ENCODE measurements at regions not wholly inside any gene's neighbourhood (a gene's known extent, or its start where the extent isn't known, plus 50 kb on each side); places are given as distances from the start of the nearest gene placed in this dataset.
"Not testable (repeated sequence)": the region's sequence is repeated elsewhere in the genome, so short reads cannot be mapped to it uniquely, and the experiment has no call there.

GRCh38 chr2:33909945-33910695 lies 311.0 kb upstream of the FAM98A start:
- peaks cover 1 to 25% (median 8%) of the 10 kb centered on the region in 7 donors for H3K9me3 Mint-ChIP-seq
- Histone ChIP-seq H3K4me3 (ENCODE audit: low read depth, low read length) (no peak overlapping the region), H3K4me1 (ENCODE audit: control insufficient read depth, insufficient read depth, low read length, poor library complexity, severe bottlenecking) (no peaks in the 10 kb centered on the region), H3K9me3 (ENCODE audit: control insufficient read depth in 2 of 2, low read length in 2 of 2) (peaks cover 3% of the 10 kb centered on the region in 2 experiments), H3K36me3 (ENCODE audit: control insufficient read depth, insufficient read depth, low read length) (no peaks in the 10 kb centered on the region), H3K27me3 (ENCODE audit: control insufficient read depth, insufficient read depth, low read length) (no peaks in the 10 kb centered on the region), H3K27ac (ENCODE audit: insufficient read depth, low read length, poor library complexity, severe bottlenecking) (no peak overlapping the region)
- H3K27ac Mint-ChIP-seq = no peak overlapping the region
- no peak overlapping the region for H3K4me3 Mint-ChIP-seq
- no peaks in the 10 kb centered on the region for H3K27me3 Mint-ChIP-seq
- no peak for ATAC-seq (ENCODE audit: low read depth in 2 of 2)
- H3K36me3 Mint-ChIP-seq = no peaks in the 10 kb centered on the region
- no peak for DNase-seq
- H3K4me1 Mint-ChIP-seq = no peaks in the 10 kb centered on the region

DNA sequence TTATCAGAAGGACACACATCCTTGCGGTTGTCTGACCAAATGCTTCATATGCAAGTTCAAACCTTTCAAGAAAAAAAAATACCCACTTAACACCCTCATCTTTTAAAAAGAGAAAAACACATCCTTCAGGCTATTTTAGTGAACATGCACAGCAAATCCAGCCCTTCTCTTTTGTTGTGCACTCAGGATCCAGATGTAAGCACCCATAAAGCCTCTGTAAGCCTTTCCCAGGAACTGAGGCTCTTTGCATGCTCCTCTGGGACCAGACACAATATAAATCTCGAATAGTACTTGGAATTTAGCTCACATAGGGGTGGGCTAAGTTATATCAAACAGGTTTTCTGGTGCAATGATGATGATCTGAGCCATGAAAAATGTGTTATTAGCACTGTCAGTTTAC lies 308.8 kb upstream of the FAM98A start:
- DNase-seq (no peak), ATAC-seq (ENCODE audit: low read depth in 2 of 2) (no peak)
- H3K4me1 Mint-ChIP-seq = no peaks in the 10 kb centered on the region
- H3K4me3 Mint-ChIP-seq = no peak overlapping the region
- Histone ChIP-seq H3K9me3 (ENCODE audit: control insufficient read depth in 2 of 2, low read length in 2 of 2) (peaks cover 0 to 3% of the 10 kb centered on the region in 2 experiments), H3K36me3 (ENCODE audit: control insufficient read depth, insufficient read depth, low read length) (no peaks in the 10 kb centered on the region), H3K4me3 (ENCODE audit: low read depth, low read length) (no peak overlapping the region), H3K27me3 (ENCODE audit: control insufficient read depth, insufficient read depth, low read length) (no peaks in the 10 kb centered on the region), H3K27ac (ENCODE audit: insufficient read depth, low read length, poor library complexity, severe bottlenecking) (no peak overlapping the region), H3K4me1 (ENCODE audit: control insufficient read depth, insufficient read depth, low read length, poor library complexity, severe bottlenecking) (no peaks in the 10 kb centered on the region)
- peaks cover 0 to 13% (median 5%) of the 10 kb centered on the region in 7 donors for H3K9me3 Mint-ChIP-seq
- H3K27ac Mint-ChIP-seq = no peak overlapping the region
- no peaks in the 10 kb centered on the region for H3K36me3 Mint-ChIP-seq
- H3K27me3 Mint-ChIP-seq = peaks cover 2% of the 10 kb centered on the region

GRCh38 chr2:33906129-33906528 lies 307.0 kb upstream of the FAM98A start:
- not testable (repeated sequence) for H3K4me3 ChIP-seq (ENCODE audit: low read depth, low read length); H3K4me1 Mint-ChIP-seq; H3K27ac ChIP-seq (ENCODE audit: insufficient read depth, low read length, poor library complexity, severe bottlenecking); H3K4me1 ChIP-seq (ENCODE audit: control insufficient read depth, insufficient read depth, low read length, poor library complexity, severe bottlenecking); H3K4me3 Mint-ChIP-seq; ATAC-seq (ENCODE audit: low read depth in 2 of 2); H3K36me3 ChIP-seq (ENCODE audit: control insufficient read depth, insufficient read depth, low read length); H3K9me3 ChIP-seq (ENCODE audit: control insufficient read depth in 2 of 2, low read length in 2 of 2); H3K27me3 ChIP-seq (ENCODE audit: control insufficient read depth, insufficient read depth, low read length); DNase-seq; H3K36me3 Mint-ChIP-seq; H3K27ac Mint-ChIP-seq; H3K27me3 Mint-ChIP-seq
- peaks cover 0 to 13% (median 6%) of the 10 kb centered on the region in 7 donors for H3K9me3 Mint-ChIP-seq

- Histone ChIP-seq H3K27me3 (ENCODE audit: control insufficient read depth, insufficient read depth, low read length) (no peaks in the 10 kb centered on the region), H3K27ac (ENCODE audit: insufficient read depth, low read length, poor library complexity, severe bottlenecking) (no peak overlapping the region)
These were observed 305.7 kb upstream of the FAM98A start for GRCh38 chr2:33904801-33905200.

DNA sequence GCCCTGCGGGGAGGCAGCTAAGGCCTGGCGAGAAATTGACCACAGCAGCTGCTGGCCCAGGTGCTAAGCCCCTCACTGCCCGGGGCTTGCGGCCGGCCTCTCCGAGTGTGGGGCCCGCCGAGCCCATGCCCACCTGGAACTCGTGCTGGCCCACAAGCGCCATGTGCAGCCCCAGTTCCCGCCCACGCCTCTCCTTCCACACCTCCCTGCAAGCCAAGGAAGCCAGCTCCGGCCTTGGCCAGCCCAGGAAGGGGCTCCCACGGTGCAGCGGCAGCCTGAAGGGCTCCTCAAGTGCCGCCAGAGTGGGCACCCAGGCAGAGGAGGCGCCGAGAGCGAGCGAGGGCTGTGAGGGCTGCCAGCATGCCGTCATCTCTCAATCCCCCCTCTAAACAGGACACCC lies 304.6 kb upstream of the FAM98A start:
- Mint-ChIP-seq H3K27me3 (peaks cover 4% of the 10 kb centered on the region), H3K36me3 (no peaks in the 10 kb centered on the region), H3K4me1 (no peaks in the 10 kb centered on the region), H3K9me3 (peaks cover 0 to 8% (median 3%) of the 10 kb centered on the region in 7 donors), H3K4me3 (no peak overlapping the region), H3K27ac (no peak overlapping the region)
- Histone ChIP-seq H3K27me3 (ENCODE audit: control insufficient read depth, insufficient read depth, low read length) (no peaks in the 10 kb centered on the region), H3K27ac (ENCODE audit: insufficient read depth, low read length, poor library complexity, severe bottlenecking) (no peak overlapping the region), H3K9me3 (ENCODE audit: control insufficient read depth in 2 of 2, low read length in 2 of 2) (no peaks in the 10 kb centered on the region), H3K4me3 (ENCODE audit: low read depth, low read length) (no peak overlapping the region), H3K36me3 (ENCODE audit: control insufficient read depth, insufficient read depth, low read length) (no peaks in the 10 kb centered on the region), H3K4me1 (ENCODE audit: control insufficient read depth, insufficient read depth, low read length, poor library complexity, severe bottlenecking) (no peaks in the 10 kb centered on the region)
- no peak for DNase-seq
- no peak for ATAC-seq (ENCODE audit: low read depth in 2 of 2)

More at GRCh38 chr2:33904801-33905200, 305.7 kb upstream of the FAM98A start:
- DNase-seq (no peak), ATAC-seq (ENCODE audit: low read depth in 2 of 2) (no peak)
- Histone ChIP-seq H3K36me3 (ENCODE audit: control insufficient read depth, insufficient read depth, low read length) (no peaks in the 10 kb centered on the region), H3K4me1 (ENCODE audit: control insufficient read depth, insufficient read depth, low read length, poor library complexity, severe bottlenecking) (no peaks in the 10 kb centered on the region), H3K9me3 (ENCODE audit: control insufficient read depth in 2 of 2, low read length in 2 of 2) (no peaks in the 10 kb centered on the region), H3K4me3 (ENCODE audit: low read depth, low read length) (no peak overlapping the region)
- no peaks in the 10 kb centered on the region for H3K4me1 Mint-ChIP-seq
- no peak overlapping the region for H3K4me3 Mint-ChIP-seq
- peaks cover 0 to 13% (median 5%) of the 10 kb centered on the region in 7 donors for H3K9me3 Mint-ChIP-seq
- no peak overlapping the region for H3K27ac Mint-ChIP-seq
- H3K36me3 Mint-ChIP-seq = no peaks in the 10 kb centered on the region
- H3K27me3 Mint-ChIP-seq = peaks cover 4% of the 10 kb centered on the region

DNA sequence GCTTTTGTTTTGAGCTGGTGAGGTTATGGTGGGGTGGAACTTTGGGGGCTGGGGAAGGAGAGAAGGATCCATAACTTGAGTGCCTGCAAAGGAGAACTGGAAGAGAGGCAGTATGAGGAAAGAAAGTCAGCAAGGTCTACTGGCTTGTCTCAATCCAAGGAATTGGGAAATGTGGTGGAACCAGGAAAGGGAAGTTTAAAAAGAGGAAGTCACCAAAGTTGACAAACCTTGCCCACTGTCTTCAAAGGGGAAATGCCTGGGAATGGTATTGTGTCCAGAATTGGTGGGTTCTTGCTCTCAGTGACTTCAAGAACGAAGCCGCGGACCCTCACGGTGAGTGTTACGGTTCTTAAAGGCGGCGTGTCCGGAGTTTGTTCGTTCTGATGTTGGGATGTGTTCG lies 304.1 kb upstream of the FAM98A start:
- Histone ChIP-seq H3K27me3 (ENCODE audit: control insufficient read depth, insufficient read depth, low read length) (no peaks in the 10 kb centered on the region), H3K36me3 (ENCODE audit: control insufficient read depth, insufficient read depth, low read length) (no peaks in the 10 kb centered on the region), H3K4me3 (ENCODE audit: low read depth, low read length) (no peak overlapping the region), H3K27ac (ENCODE audit: insufficient read depth, low read length, poor library complexity, severe bottlenecking) (no peak overlapping the region), H3K9me3 (ENCODE audit: control insufficient read depth in 2 of 2, low read length in 2 of 2) (no peaks in the 10 kb centered on the region), H3K4me1 (ENCODE audit: control insufficient read depth, insufficient read depth, low read length, poor library complexity, severe bottlenecking) (no peaks in the 10 kb centered on the region)
- DNase-seq (no peak), ATAC-seq (ENCODE audit: low read depth in 2 of 2) (no peak)
- H3K4me1 Mint-ChIP-seq = no peaks in the 10 kb centered on the region
- H3K4me3 Mint-ChIP-seq = peak overlapping the region in 1 of 4 donors; percentile 6
- no peaks in the 10 kb centered on the region for H3K36me3 Mint-ChIP-seq
- peaks cover 0 to 8% (median 3%) of the 10 kb centered on the region in 7 donors for H3K9me3 Mint-ChIP-seq
- H3K27ac Mint-ChIP-seq = no peak overlapping the region
- peaks cover 4% of the 10 kb centered on the region for H3K27me3 Mint-ChIP-seq

DNA sequence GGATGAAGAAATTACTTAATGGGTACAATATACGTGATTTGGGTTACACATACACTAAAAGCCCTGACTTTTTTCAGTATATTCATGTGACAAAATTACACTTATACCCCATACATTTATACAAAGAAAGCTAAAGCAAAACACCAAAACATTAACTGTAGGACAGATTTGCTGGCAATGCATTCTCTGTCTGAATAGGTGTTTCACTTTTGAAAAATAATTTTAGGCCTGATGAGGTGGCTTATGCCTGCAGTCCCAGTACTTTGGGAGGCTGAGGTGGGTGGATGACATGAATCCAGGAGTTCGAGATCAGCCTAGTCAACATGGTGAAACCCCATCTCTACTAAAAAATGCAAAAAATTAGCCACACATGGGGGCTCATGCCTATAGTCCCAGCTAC lies 301.5 kb upstream of the FAM98A start:
- ATAC-seq (ENCODE audit: low read depth in 2 of 2) (no peak), DNase-seq (no peak)
- H3K27ac Mint-ChIP-seq = no peak overlapping the region
- no peak overlapping the region for H3K4me3 Mint-ChIP-seq
- Histone ChIP-seq H3K36me3 (ENCODE audit: control insufficient read depth, insufficient read depth, low read length) (no peaks in the 10 kb centered on the region), H3K4me3 (ENCODE audit: low read depth, low read length) (no peak overlapping the region), H3K27me3 (ENCODE audit: control insufficient read depth, insufficient read depth, low read length) (no peaks in the 10 kb centered on the region), H3K9me3 (ENCODE audit: control insufficient read depth in 2 of 2, low read length in 2 of 2) (no peaks in the 10 kb centered on the region), H3K27ac (ENCODE audit: insufficient read depth, low read length, poor library complexity, severe bottlenecking) (no peak overlapping the region), H3K4me1 (ENCODE audit: control insufficient read depth, insufficient read depth, low read length, poor library complexity, severe bottlenecking) (no peaks in the 10 kb centered on the region)
- peaks cover 0 to 10% (median 6%) of the 10 kb centered on the region in 7 donors for H3K9me3 Mint-ChIP-seq
- no peaks in the 10 kb centered on the region for H3K4me1 Mint-ChIP-seq
- H3K36me3 Mint-ChIP-seq = no peaks in the 10 kb centered on the region
- H3K27me3 Mint-ChIP-seq = peaks cover 4% of the 10 kb centered on the region

DNA sequence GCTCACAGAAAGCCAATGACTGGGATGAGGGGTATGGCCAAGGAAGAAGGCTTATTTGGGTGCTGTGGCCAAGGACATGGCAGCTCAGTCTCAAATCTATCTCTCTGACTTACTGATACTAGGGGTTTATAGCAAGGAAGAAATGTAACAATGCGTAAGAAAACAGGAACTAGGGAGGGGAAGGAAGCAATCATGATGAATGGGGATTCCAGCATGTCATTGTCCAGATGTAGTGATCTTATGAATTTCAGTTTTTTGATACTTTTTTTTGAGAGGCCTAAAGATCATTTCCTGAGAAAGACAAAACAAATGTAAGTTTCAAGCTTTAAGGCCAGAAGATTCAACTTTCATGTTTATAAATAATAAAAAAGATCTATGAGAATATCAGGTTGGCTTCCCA lies 298.6 kb upstream of the FAM98A start:
- H3K27ac ChIP-seq (ENCODE audit: insufficient read depth, low read length, poor library complexity, severe bottlenecking) = no peak overlapping the region
- Mint-ChIP-seq H3K9me3 (peaks cover 0 to 11% (median 2%) of the 10 kb centered on the region in 7 donors), H3K27me3 (peaks cover under 1% of the 10 kb centered on the region), H3K4me3 (no peak overlapping the region), H3K4me1 (no peaks in the 10 kb centered on the region), H3K27ac (no peak overlapping the region), H3K36me3 (no peaks in the 10 kb centered on the region)
- H3K9me3 ChIP-seq (ENCODE audit: control insufficient read depth in 2 of 2, low read length in 2 of 2) = no peaks in the 10 kb centered on the region
- no peaks in the 10 kb centered on the region for H3K27me3 ChIP-seq (ENCODE audit: control insufficient read depth, insufficient read depth, low read length)
- H3K4me3 ChIP-seq (ENCODE audit: low read depth, low read length) = no peak overlapping the region
- DNase-seq = no peak
- no peaks in the 10 kb centered on the region for H3K36me3 ChIP-seq (ENCODE audit: control insufficient read depth, insufficient read depth, low read length)
- ATAC-seq (ENCODE audit: low read depth in 2 of 2) = no peak
- no peaks in the 10 kb centered on the region for H3K4me1 ChIP-seq (ENCODE audit: control insufficient read depth, insufficient read depth, low read length, poor library complexity, severe bottlenecking)

Measured in CD4-positive, CD25-positive, alpha-beta regulatory T cell (primary cell).